WI38 (cell line): ENCODE measurements at regions not wholly inside any gene's neighbourhood (a gene's known extent, or its start where the extent isn't known, plus 50 kb on each side); places are given as distances from the start of the nearest gene placed in this dataset.

ENCODE experiments used
- H3K4me3 ChIP-seq: 2 replicates; pipeline ENCODE4 v1.5.1; 2011; ENCODE audit warnings: low read depth, mild to moderate bottlenecking, control low read depth, low read length
- TF ChIP-seq, protein P1 (sequence below): IDR thresholded peaks from 2 replicates; pipeline ENCODE4 v1.5.1; 2012; ENCODE audit warnings: low read depth, mild to moderate bottlenecking, control low read depth, low read length

DNA sequence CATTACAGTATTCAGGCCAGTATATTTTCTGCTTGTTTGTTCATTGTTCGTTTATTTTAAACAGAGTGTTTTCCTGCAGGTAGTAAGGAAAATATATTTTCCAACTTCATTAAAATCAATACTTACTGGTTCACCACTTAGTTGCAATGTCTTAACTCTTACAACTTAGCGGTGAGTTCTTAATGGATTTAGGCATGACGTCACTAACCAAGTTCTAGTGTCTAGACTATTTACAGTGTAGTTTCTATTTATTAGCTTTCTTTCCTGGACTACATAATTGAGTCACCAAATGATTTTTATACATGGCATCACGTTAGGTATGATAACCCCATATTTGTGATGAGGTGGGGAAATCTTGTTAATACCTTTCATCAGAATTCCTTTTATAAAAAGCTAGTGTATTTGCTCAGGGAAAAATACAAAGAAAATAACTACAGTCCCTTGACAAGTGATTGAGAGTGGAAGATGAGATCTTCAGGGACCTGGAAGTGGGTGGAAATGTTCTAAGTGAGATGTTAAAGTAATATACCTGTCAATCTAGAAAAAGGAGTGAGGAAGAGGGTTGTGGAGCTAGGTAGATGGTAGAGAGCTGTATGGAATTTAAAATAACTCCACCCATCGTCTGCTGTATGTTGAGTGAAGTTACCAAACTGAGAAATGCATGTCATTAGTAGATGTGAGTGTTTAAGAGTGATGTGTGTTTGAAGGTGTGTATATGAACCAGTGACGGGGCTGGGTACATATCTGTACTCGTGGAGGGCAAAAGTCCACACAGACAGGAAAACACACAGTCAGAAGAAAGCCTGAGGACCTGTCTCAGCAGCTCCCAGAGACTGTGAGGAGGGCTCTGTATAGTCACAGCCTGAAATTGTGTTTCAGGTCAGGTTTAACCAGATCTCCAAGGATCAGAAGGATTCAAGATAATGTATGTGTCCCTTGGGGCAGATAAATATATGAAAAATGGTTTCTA lies 197.6 kb upstream of the ADAMTS5 start:
- H3K4me3 ChIP-seq = no peak overlapping the region
- TF ChIP-seq, protein P1, sequence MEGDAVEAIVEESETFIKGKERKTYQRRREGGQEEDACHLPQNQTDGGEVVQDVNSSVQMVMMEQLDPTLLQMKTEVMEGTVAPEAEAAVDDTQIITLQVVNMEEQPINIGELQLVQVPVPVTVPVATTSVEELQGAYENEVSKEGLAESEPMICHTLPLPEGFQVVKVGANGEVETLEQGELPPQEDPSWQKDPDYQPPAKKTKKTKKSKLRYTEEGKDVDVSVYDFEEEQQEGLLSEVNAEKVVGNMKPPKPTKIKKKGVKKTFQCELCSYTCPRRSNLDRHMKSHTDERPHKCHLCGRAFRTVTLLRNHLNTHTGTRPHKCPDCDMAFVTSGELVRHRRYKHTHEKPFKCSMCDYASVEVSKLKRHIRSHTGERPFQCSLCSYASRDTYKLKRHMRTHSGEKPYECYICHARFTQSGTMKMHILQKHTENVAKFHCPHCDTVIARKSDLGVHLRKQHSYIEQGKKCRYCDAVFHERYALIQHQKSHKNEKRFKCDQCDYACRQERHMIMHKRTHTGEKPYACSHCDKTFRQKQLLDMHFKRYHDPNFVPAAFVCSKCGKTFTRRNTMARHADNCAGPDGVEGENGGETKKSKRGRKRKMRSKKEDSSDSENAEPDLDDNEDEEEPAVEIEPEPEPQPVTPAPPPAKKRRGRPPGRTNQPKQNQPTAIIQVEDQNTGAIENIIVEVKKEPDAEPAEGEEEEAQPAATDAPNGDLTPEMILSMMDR = no peak

DNA sequence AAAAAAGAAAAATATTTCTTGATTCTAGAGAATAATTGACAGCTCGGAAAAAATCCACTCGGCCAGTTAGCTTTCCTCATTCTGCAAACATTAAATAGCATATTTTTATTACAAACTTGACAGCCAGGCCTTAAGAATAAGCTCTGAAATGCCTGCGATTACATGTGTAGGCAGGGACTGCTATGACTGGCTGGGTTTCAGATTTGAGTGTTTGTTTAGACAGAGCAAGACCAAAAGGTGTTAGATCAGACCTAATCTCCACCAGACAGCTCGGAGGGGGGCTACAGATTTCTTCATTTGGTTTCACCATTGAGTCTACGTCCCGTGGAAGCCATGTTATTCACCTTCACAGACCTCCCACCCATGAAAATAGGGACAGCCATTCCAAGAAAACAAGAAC lies 192.1 kb upstream of the ADAMTS5 start:
- TF ChIP-seq, protein P1 = no peak
- no peak overlapping the region for H3K4me3 ChIP-seq

DNA sequence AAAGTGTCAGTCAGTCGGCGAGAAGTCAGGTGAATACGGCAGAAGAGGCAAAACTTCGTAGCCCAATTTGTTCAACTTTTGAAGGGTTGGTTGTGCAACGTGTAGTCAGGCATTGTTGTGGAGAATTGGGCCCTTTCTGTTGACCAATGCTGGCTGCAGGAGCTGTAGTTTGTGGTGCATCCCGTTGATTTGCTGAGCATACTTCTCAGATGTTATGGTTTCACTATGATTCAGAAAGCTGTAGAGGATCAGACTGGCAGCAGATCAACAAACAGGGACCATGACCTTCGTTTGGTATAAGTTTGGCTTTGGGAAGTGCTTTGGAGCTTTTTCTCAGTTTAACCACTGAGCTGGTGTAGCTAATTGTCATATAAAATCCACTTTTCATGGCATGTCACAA lies 190.2 kb upstream of the ADAMTS5 start:
- no peak overlapping the region for H3K4me3 ChIP-seq
- TF ChIP-seq, protein P1 = no peak

DNA sequence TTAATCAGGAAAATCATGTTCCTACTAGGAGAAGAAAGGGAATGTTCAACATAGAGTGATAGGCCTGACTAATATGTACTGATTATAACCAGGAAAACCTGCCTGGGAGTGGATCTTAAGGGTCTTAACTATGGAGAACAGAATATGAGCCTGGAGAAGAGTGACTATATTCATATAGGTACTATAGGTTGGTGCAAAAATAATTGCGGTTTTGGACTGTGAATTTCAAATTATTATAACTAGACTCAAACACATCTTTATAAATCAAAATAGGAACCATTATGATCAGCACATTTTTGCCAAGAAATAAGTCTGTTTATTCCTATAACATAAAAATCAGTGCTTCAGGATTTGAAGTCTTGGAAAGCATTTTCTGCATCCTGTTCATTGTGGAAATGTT lies 189.8 kb upstream of the ADAMTS5 start:
- no peak overlapping the region for H3K4me3 ChIP-seq
- TF ChIP-seq, protein P1 = no peak

DNA sequence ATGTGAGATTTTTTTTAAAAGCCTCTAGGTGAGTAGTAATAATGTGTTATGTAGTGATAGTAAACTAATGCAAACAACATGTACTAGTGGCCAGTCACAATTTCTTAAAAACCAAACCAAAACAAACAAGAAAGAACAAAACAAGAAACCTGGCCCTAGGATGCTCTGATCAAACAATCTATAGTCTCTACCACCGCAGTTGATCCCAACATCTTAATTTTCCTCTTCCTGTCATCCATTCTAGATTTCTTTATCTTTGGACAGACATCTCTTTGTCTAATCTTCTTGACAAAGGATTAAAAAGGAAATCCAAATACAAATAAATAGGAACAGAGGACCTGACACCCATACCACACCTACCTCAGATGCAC lies 188.2 kb upstream of the ADAMTS5 start:
- no peak overlapping the region for H3K4me3 ChIP-seq
- TF ChIP-seq, protein P1 = no peak

DNA sequence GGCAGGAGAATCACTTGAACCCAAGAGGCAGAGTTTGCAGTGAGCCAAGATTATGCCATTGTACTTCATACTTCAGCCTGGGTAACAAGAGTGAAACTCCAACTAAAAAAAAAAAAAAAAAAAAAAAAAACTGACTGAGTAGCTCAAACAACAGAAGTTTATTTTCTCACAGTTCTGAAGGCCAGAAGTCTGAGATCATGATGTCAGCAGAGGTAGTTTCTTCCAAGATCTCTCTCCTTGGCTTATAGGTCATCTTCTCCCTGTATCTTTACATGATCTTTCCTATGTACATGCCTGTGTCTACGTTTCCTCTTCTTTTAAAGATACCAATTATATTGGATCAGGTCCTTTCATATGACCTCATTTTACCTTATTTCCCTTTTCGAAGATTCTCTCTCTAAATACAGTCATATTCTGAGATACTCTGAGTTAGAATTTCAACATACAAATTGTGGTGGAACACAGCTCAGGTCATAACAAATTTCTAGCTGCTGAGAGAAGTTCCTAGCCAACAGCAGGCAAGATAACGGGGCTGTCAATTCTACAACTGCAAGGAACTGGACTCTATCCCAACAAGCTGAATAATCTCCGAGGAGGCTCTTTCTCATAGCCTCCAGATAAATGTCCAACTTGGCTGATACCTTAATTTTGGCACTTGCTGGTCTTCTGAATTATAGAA lies 187.7 kb upstream of the ADAMTS5 start:
- TF ChIP-seq, protein P1 = no peak
- no peak overlapping the region for H3K4me3 ChIP-seq

DNA sequence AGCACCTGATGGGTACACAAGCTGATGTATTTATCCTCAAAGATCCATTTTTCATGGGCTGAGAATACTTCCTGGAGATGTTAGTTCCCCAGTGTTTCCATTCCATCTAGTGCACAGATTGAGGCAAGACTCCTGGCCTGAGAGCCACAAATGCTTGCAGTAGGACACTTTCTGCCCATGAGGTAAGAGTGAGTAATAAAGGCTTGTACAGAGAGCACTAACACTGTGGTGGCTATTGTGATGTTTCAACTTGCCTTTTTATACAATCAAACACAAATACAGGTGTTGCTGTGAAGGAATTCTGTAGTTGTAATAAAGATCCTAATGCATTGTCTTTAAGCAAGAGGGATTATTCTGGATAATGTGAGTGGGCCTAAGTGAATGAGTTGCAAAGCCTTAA lies 186.1 kb upstream of the ADAMTS5 start:
- TF ChIP-seq, protein P1 = no peak
- no peak overlapping the region for H3K4me3 ChIP-seq
